IPS-11a (cell line): ENCODE measurements at regions not wholly inside any gene's neighbourhood (a gene's known extent, or its start where the extent isn't known, plus 50 kb on each side); places are given as distances from the start of the nearest gene placed in this dataset.

Experiments
- H3K4me3 ChIP-seq: one replicate; pipeline ENCODE4 v1.5.1; 2013; ENCODE audit warnings: low read depth, low read length, control low read depth

GRCh38 chr6:106035655-106036054, 50.5 kb upstream of the PRDM1 start:
- no peak overlapping the region for H3K4me3 ChIP-seq

- H3K4me3 ChIP-seq: no peak overlapping the region
Observed at GRCh38 chr6:106033806-106034205, 52.3 kb upstream of the PRDM1 start.

GRCh38 chr6:106027758-106028157, 58.4 kb upstream of the PRDM1 start:
- H3K4me3 ChIP-seq: no peak overlapping the region

GRCh38 chr6:106026748-106027715, 59.1 kb upstream of the PRDM1 start:
- no peak overlapping the region for H3K4me3 ChIP-seq

GRCh38 chr6:106025655-106026054, 60.5 kb upstream of the PRDM1 start:
- no peak overlapping the region for H3K4me3 ChIP-seq

GRCh38 chr6:106022801-106023200, 63.3 kb upstream of the PRDM1 start:
- no peak overlapping the region for H3K4me3 ChIP-seq

- H3K4me3 ChIP-seq: no peak overlapping the region
Observed at GRCh38 chr6:106017454-106017853, 68.7 kb upstream of the PRDM1 start.

- H3K4me3 ChIP-seq: no peak overlapping the region
Observed at GRCh38 chr6:106014955-106015354, 71.2 kb upstream of the PRDM1 start.

GRCh38 chr6:106011476-106011875, 74.7 kb upstream of the PRDM1 start:
- H3K4me3 ChIP-seq: no peak overlapping the region

GRCh38 chr6:106005954-106006353, 80.2 kb upstream of the PRDM1 start:
- H3K4me3 ChIP-seq: no peak overlapping the region

GRCh38 chr6:106005013-106005412, 81.1 kb upstream of the PRDM1 start:
- no peak overlapping the region for H3K4me3 ChIP-seq

- no peak overlapping the region for H3K4me3 ChIP-seq
Observed at GRCh38 chr6:106003268-106003987, 82.7 kb upstream of the PRDM1 start.

- no peak overlapping the region for H3K4me3 ChIP-seq
Observed at GRCh38 chr6:106002005-106002404, 84.1 kb upstream of the PRDM1 start.

GRCh38 chr6:106000935-106001334, 85.2 kb upstream of the PRDM1 start:
- no peak overlapping the region for H3K4me3 ChIP-seq

GRCh38 chr6:105997482-105997881, 88.7 kb upstream of the PRDM1 start:
- no peak overlapping the region for H3K4me3 ChIP-seq

- H3K4me3 ChIP-seq: peak overlapping the region; percentile 28
Observed at GRCh38 chr6:105995391-105995865, 90.7 kb upstream of the PRDM1 start.

- H3K4me3 ChIP-seq: peak overlapping the region; percentile 28
Observed at GRCh38 chr6:105994591-105995390, 91.3 kb upstream of the PRDM1 start.

- peak overlapping the region; percentile 28 for H3K4me3 ChIP-seq
Observed at GRCh38 chr6:105994118-105994590, 92.0 kb upstream of the PRDM1 start.

GRCh38 chr6:105993341-105994117, 92.6 kb upstream of the PRDM1 start:
- peak overlapping the region; percentile 28 for H3K4me3 ChIP-seq

GRCh38 chr6:105992315-105992961, 93.7 kb upstream of the PRDM1 start:
- H3K4me3 ChIP-seq: peak overlapping the region; percentile 67
